IMR-90 (cell line): ENCODE measurements at regions not wholly inside any gene's neighbourhood (a gene's known extent, or its start where the extent isn't known, plus 50 kb on each side); places are given as distances from the start of the nearest gene placed in this dataset.

ENCODE experiments used
- ATAC-seq: fragments of 200-7000 bp; cut with Tn5 transposase; 2 replicates; pipeline ENCODE4 v1.9.1; 2020; ENCODE audit warnings: low read depth, mild to moderate bottlenecking, moderate library complexity
- BruUV-seq: library from RNA; stranded (reverse); fragments of 400-500 nt; replicated peaks from 2 replicates; lab custom pipeline; 2021; lab: Mats Ljungman, UMichigan
- CTCF ChIA-PET: fragments of 300-600 bp; formaldehyde crosslinking; extraction: SDS; loops from one replicate; lab custom pipeline; 2021; ENCODE audit warnings: antibody characterized with exemption; lab: Yijun Ruan, JAX
- POLR2A ChIA-PET: fragments of 300-600 bp; sonication (Branson Sonifier 250); formaldehyde crosslinking; loops from one replicate; lab custom pipeline; 2022; ENCODE audit warnings: antibody characterized with exemption; ENCODE audit not compliant: unreplicated experiment; lab: Charles Lee
- DNase-seq: peaks from one replicate; pipeline ENCODE4 v3.0.0; 2013
- H2AFZ ChIP-seq: replicated peaks from 2 replicates; pipeline ENCODE3; 2013; ENCODE audit warnings: low read length, mild to moderate bottlenecking; ENCODE audit not compliant: poor library complexity
- H2AK5ac ChIP-seq: 2 replicates; pipeline ENCODE4 v1.6.1; 2013; ENCODE audit warnings: low read depth, low read length, inconsistent platforms
- H2AK9ac ChIP-seq: replicated peaks from 2 replicates; pipeline ENCODE3; 2013; ENCODE audit warnings: mild to moderate bottlenecking, low read depth, low read length, moderate library complexity; ENCODE audit not compliant: poor library complexity
- H2BK120ac ChIP-seq: 2 replicates; pipeline ENCODE4 v1.6.1; 2013; ENCODE audit warnings: low read depth, low read length, inconsistent platforms
- H2BK15ac ChIP-seq: 3 replicates; pipeline ENCODE4 v1.6.1; 2013; ENCODE audit warnings: low read depth, low read length, inconsistent platforms
- H2BK20ac ChIP-seq: 2 replicates; pipeline ENCODE4 v1.6.1; 2013; ENCODE audit warnings: low read depth, mild to moderate bottlenecking, inconsistent platforms, low read length, moderate library complexity
- H2BK5ac ChIP-seq: 2 replicates; pipeline ENCODE4 v1.6.1; 2013; ENCODE audit warnings: mild to moderate bottlenecking, low read depth, low read length, inconsistent platforms; ENCODE audit not compliant: poor library complexity, severe bottlenecking
- H3K14ac ChIP-seq: replicated peaks from 2 replicates; pipeline ENCODE4 v1.6.1; 2013; ENCODE audit warnings: low read depth, low read length, inconsistent platforms
- H3K18ac ChIP-seq: 2 replicates; pipeline ENCODE4 v1.6.1; 2013; ENCODE audit warnings: low read depth, low read length, control low read depth
- H3K23ac ChIP-seq: 2 replicates; pipeline ENCODE4 v1.6.1; 2013; ENCODE audit warnings: low read depth, low read length, inconsistent platforms
- H3K27ac ChIP-seq: 2 replicates; pipeline ENCODE4 v1.5.1; 2013; ENCODE audit warnings: mild to moderate bottlenecking, control low read depth, low read length; ENCODE audit not compliant: insufficient read depth
- H3K27me3 ChIP-seq: 2 replicates; pipeline ENCODE4 v1.6.1; 2013; ENCODE audit warnings: low read length; ENCODE audit not compliant: control insufficient read depth, insufficient read depth
- H3K36me3 ChIP-seq: 2 replicates; pipeline ENCODE4 v1.6.1; 2013; ENCODE audit warnings: low read length, mixed read lengths; ENCODE audit not compliant: control insufficient read depth, insufficient read depth
- H3K4ac ChIP-seq: 2 replicates; pipeline ENCODE4 v1.6.1; 2013; ENCODE audit warnings: low read depth, low read length, inconsistent platforms
- H3K4me1 ChIP-seq: 2 replicates; pipeline ENCODE4 v1.6.1; 2013; ENCODE audit warnings: low read length, mixed read lengths; ENCODE audit not compliant: control insufficient read depth, insufficient read depth
- H3K4me2 ChIP-seq: 2 replicates; pipeline ENCODE4 v1.6.1; 2013; ENCODE audit warnings: low read depth, mild to moderate bottlenecking, control low read depth, low read length, moderate library complexity
- H3K4me3 ChIP-seq: 2 replicates; pipeline ENCODE4 v1.5.1; 2013; ENCODE audit warnings: low read depth, mild to moderate bottlenecking, control low read depth, low read length, moderate library complexity; ENCODE audit not compliant: insufficient read depth
- H3K56ac ChIP-seq: 2 replicates; pipeline ENCODE4 v1.6.1; 2013; ENCODE audit warnings: low read length, inconsistent platforms; ENCODE audit not compliant: insufficient read depth; ENCODE audit errors: extremely low read depth
- H3K79me1 ChIP-seq, 2 experiments: 2 replicates each; pipeline ENCODE4 v1.6.1; 2013; ENCODE audit warnings: low read length in 2 of 2, inconsistent platforms in 1 of 2, low read depth in 1 of 2
- H3K9ac ChIP-seq: 2 replicates; pipeline ENCODE4 v1.6.1; 2013; ENCODE audit warnings: low read depth, low read length, control low read depth
- H3K9me1 ChIP-seq: 2 replicates; pipeline ENCODE4 v1.6.1; 2013; ENCODE audit warnings: low read length, inconsistent platforms; ENCODE audit not compliant: insufficient read depth
- H3K9me3 ChIP-seq: 2 replicates; pipeline ENCODE4 v1.6.1; 2013; ENCODE audit warnings: low read length; ENCODE audit not compliant: control insufficient read depth, insufficient read depth
- H4K20me1 ChIP-seq: 2 replicates; pipeline ENCODE4 v1.6.1; 2013; ENCODE audit warnings: low read length, inconsistent platforms; ENCODE audit not compliant: insufficient read depth
- H4K5ac ChIP-seq: 2 replicates; pipeline ENCODE4 v1.6.1; 2013; ENCODE audit warnings: mild to moderate bottlenecking, low read depth, low read length, control low read depth
- H4K8ac ChIP-seq, 2 experiments: 2 replicates each; pipeline ENCODE4 v1.6.1; 2013; ENCODE audit warnings: low read depth in 2 of 2, low read length in 2 of 2, control low read depth in 1 of 2, inconsistent platforms in 1 of 2
- H4K91ac ChIP-seq: 2 replicates; pipeline ENCODE4 v1.6.1; 2013; ENCODE audit warnings: low read depth, low read length, inconsistent platforms; ENCODE audit not compliant: insufficient read depth
- CHD1 ChIP-seq: IDR thresholded peaks from 2 replicates; pipeline ENCODE4 v1.6.1; 2012; ENCODE audit warnings: low read depth, low read length, improper control_type of control experiment
- MAZ ChIP-seq: IDR thresholded peaks from 2 replicates; pipeline ENCODE4 v1.6.1; 2012; ENCODE audit warnings: low read depth, mild to moderate bottlenecking, low read length, improper control_type of control experiment, moderate library complexity, borderline replicate concordance
- NFE2L2 ChIP-seq: fragments of 150-350 bp; IDR thresholded peaks from 2 replicates; pipeline ENCODE4 v1.6.1; 2016; ENCODE audit warnings: low read depth, mild to moderate bottlenecking, low read length
- POLR2A ChIP-seq: IDR thresholded peaks from 2 replicates; pipeline ENCODE4 v1.6.1; 2012; ENCODE audit warnings: mild to moderate bottlenecking, low read depth, low read length
- RFX5 ChIP-seq: IDR thresholded peaks from 2 replicates; pipeline ENCODE4 v1.8.0; 2012; ENCODE audit warnings: low read depth, mild to moderate bottlenecking, low read length, moderate library complexity
- SMC3 ChIP-seq: fragments of 150-350 bp; IDR thresholded peaks from 2 replicates; pipeline ENCODE4 v1.6.1; 2016; ENCODE audit warnings: low read depth, mild to moderate bottlenecking, antibody characterized with exemption, low read length, moderate library complexity
- WGBS, 2 experiments: methylation state at CpG; one replicate each; pipeline versions ENCODE4 v1.1.5 to v1.1.7; 2013; ENCODE audit warnings: missing lambda C conversion rate in 2 of 2; ENCODE audit not compliant: insufficient read length in 1 of 2; ENCODE audit errors: extremely low coverage in 2 of 2; 5-methylcytosine and 5-hydroxymethylcytosine counted together
- dilution Hi-C: fragments of 300-500 bp; cut with HindIII; formaldehyde crosslinking; loops from one replicate; pipeline ENCODE4 v1.14.3; 2018; ENCODE audit warnings: low sequenced_read_pairs; ENCODE audit not compliant: unreplicated experiment
- in situ Hi-C: fragments of 300-500 bp; cut with MboI; formaldehyde crosslinking; loops from 3 replicates; pipeline ENCODE4 v1.14.3; 2019; ENCODE audit warnings: low sequenced_read_pairs, inconsistent platforms, mixed read lengths
- intact Hi-C: fragments of 100-400 bp; cut with micrococcal nuclease; formaldehyde crosslinking; loops from 2 replicates; pipeline ENCODE4 v1.10.0; 2022
- TF ChIP-seq, protein P1 (sequence below): conservative IDR thresholded peaks from 2 replicates; pipeline ENCODE4 v1.5.1; 2012; ENCODE audit warnings: mild to moderate bottlenecking, low read depth, low read length, improper control_type of control experiment

DNA sequence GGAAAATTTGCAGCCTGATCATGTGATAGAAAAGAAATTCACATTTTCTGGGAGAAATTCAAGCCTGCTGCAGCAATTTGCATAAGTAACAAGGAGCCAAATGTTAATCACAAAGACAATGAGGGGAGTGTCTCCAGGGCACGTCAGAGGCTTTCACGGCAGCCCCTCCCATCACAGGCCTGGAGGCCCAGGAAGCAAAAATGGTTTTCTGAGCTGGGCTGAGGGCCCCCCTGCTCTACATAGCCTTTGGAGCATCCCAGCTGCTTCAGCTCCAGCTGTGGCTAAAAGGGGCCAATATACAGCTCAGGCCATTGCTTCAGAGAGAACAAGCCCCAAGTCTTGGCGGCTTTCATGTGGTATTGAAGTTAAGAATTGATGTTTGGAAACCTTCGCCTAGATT is 445.3 kb upstream of the ZEB2 start:
- BruUV-seq = no TSS peak
- Histone ChIP-seq H2BK120ac (no peak overlapping the region), H4K91ac (no peak overlapping the region), H3K9ac (no peak overlapping the region), H3K27me3 (no peaks in the 10 kb centered on the region), H3K9me3 (peaks cover 5% of the 10 kb centered on the region), H2BK5ac (no peak overlapping the region), H4K5ac (no peak overlapping the region), H3K4me2 (no peak overlapping the region), H3K79me1 (no peaks in the 10 kb centered on the region), H4K8ac (no peak overlapping the region), H4K20me1 (no peaks in the 10 kb centered on the region), H3K23ac (no peak overlapping the region), H3K36me3 (no peaks in the 10 kb centered on the region), H2BK20ac (no peak overlapping the region), H2AK9ac (no peak overlapping the region), H3K4ac (no peak overlapping the region), H2AFZ (no peak overlapping the region), H3K18ac (no peak overlapping the region), H3K14ac (no peak overlapping the region), H3K9me1 (no peaks in the 10 kb centered on the region), H3K27ac (no peak overlapping the region), H2AK5ac (no peak overlapping the region), H3K56ac (no peak overlapping the region), H2BK15ac (no peak overlapping the region), H3K4me3 (no peak overlapping the region), H3K4me1 (no peaks in the 10 kb centered on the region)
- intact Hi-C loops (no loop called here), in situ Hi-C loops (no loop called here), dilution Hi-C loops (no loop called here)
- ATAC-seq (no peak), DNase-seq (no peak)
- 100% methylated on average over 1 of the region's 4 CpGs; no CpG with 5 or more reads in 1 of the 2 experiments for WGBS, 2 experiments
- ChIA-PET CTCF (no interaction called here), POLR2A (no interaction called here)
- no peak for TF ChIP-seq NFE2L2
- no peak for TF ChIP-seq CHD1
- no peak for TF ChIP-seq RFX5
- TF ChIP-seq MAZ = no peak
- no peak for TF ChIP-seq POLR2A
- no peak for TF ChIP-seq SMC3
- TF ChIP-seq, protein P1, sequence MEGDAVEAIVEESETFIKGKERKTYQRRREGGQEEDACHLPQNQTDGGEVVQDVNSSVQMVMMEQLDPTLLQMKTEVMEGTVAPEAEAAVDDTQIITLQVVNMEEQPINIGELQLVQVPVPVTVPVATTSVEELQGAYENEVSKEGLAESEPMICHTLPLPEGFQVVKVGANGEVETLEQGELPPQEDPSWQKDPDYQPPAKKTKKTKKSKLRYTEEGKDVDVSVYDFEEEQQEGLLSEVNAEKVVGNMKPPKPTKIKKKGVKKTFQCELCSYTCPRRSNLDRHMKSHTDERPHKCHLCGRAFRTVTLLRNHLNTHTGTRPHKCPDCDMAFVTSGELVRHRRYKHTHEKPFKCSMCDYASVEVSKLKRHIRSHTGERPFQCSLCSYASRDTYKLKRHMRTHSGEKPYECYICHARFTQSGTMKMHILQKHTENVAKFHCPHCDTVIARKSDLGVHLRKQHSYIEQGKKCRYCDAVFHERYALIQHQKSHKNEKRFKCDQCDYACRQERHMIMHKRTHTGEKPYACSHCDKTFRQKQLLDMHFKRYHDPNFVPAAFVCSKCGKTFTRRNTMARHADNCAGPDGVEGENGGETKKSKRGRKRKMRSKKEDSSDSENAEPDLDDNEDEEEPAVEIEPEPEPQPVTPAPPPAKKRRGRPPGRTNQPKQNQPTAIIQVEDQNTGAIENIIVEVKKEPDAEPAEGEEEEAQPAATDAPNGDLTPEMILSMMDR = no peak
